Stomach (tissue), 8 donors: ENCODE measurements at regions not wholly inside any gene's neighbourhood (a gene's known extent, or its start where the extent isn't known, plus 50 kb on each side); places are given as distances from the start of the nearest gene placed in this dataset.

Experiments
- DNase-seq, 2 donors: peaks; one replicate each; pipeline versions ENCODE4 v3.0.0 to v3.0.0-alpha.2; 2013 to 2019
- H3K27ac ChIP-seq, 5 donors: fragments of 200-600 bp in 4 of 5; sonication (generic) in 4 of 5; one replicate each; pipeline ENCODE4 v1.5.1; 2013 to 2019; ENCODE audit warnings: mild to moderate bottlenecking in 1 of 5, moderate library complexity in 1 of 5
- H3K27me3 ChIP-seq, 3 donors: fragments of 200-600 bp; sonication (generic); one replicate each; pipeline ENCODE4 v1.5.1; 2017 to 2019; ENCODE audit warnings: mixed run types in 1 of 3
- H3K36me3 ChIP-seq, 4 donors: fragments of 200-600 bp; sonication (generic); 1 replicate in 3 of 4; 2 replicates in 1 of 4; pipeline ENCODE4 v1.5.1; 2016 to 2019
- H3K4me1 ChIP-seq, 4 donors: fragments of 200-600 bp; sonication (generic); one replicate each; pipeline ENCODE4 v1.5.1; 2016 to 2019
- H3K4me3 ChIP-seq, 4 donors: fragments of 200-600 bp; sonication (generic) in 3 of 4; one replicate each; pipeline ENCODE4 v1.5.1; 2016 to 2019; ENCODE audit warnings: mild to moderate bottlenecking in 1 of 4
- H3K9me3 ChIP-seq, 4 donors: fragments of 200-600 bp; sonication (generic); one replicate each; pipeline ENCODE4 v1.5.1; 2016 to 2019
- CTCF ChIP-seq, 7 experiments: fragments of 450-650 bp in 4 of 7; fragments of 200-600 bp in 3 of 7; sonication (generic) in 3 of 7; IDR thresholded peaks; one replicate each; pipeline ENCODE4 v1.5.1; 2016 to 2019; ENCODE audit warnings: antibody characterized with exemption in 7 of 7, control low read depth in 2 of 7, mild to moderate bottlenecking in 1 of 7
- EP300 ChIP-seq: sonication (generic); formaldehyde crosslinking; IDR thresholded peaks from one replicate; pipeline ENCODE4 v1.6.1; 2017; ENCODE audit warnings: antibody characterized with exemption
- POLR2A ChIP-seq, 4 donors: fragments of 450-650 bp; IDR thresholded peaks; one replicate each; pipeline ENCODE4 v1.6.1; 2016; ENCODE audit warnings: antibody characterized with exemption in 4 of 4, control low read depth in 2 of 4, mild to moderate bottlenecking in 1 of 4, moderate library complexity in 1 of 4
- POLR2AphosphoS5 ChIP-seq, 3 donors: sonication (generic); formaldehyde crosslinking; IDR thresholded peaks; one replicate each; pipeline ENCODE4 v1.6.1; 2016; ENCODE audit warnings: antibody characterized with exemption in 3 of 3
- WGBS, 5 donors: extraction: QIAGEN DNeasy Blood & Tissue Kit in 3 of 5; methylation state at CpG; one replicate each; pipeline versions ENCODE4 v1.1.5 to v1.1.7; 2013 to 2018; 5-methylcytosine and 5-hydroxymethylcytosine counted together
- intact Hi-C: fragments of 100-400 bp; cut with DNase I; formaldehyde crosslinking; loops from one replicate; pipeline ENCODE4 v1.15.1; 2023; ENCODE audit warnings: low total_unique reads
- donor health status: healthy with polysubstance abuse.
- donor health status: Bipolar disorder and iron deficiency.
- donor health status: healthy.

GRCh38 chr14:61226015-61226654, 55.0 kb downstream of the TMEM30B start:
- H3K4me1 ChIP-seq: peaks cover 0 to 14% (median 3%) of the 10 kb centered on the region in 4 donors
- no peak overlapping the region for H3K27ac ChIP-seq
- TF ChIP-seq CTCF (IDR thresholded peaks at IDR 0.05) (no peak), POLR2AphosphoS5 (IDR thresholded peaks at IDR 0.05) (no peak), POLR2A (IDR thresholded peaks at IDR 0.05) (no peak), EP300 (no peak)
- 40 to 82% (median 65%) methylated on average over 5 of the region's 5 CpGs for WGBS, 5 donors
- H3K36me3 ChIP-seq: no peaks in the 10 kb centered on the region
- intact Hi-C loops: no loop called here
- DNase-seq: no peak
- no peak overlapping the region for H3K4me3 ChIP-seq
- H3K9me3 ChIP-seq: no peaks in the 10 kb centered on the region
- no peaks in the 10 kb centered on the region for H3K27me3 ChIP-seq

- no peak for DNase-seq
- Histone ChIP-seq H3K4me1 (peaks cover 0 to 14% (median 3%) of the 10 kb centered on the region in 4 donors), H3K27me3 (no peaks in the 10 kb centered on the region), H3K4me3 (no peak overlapping the region), H3K36me3 (no peaks in the 10 kb centered on the region), H3K9me3 (no peaks in the 10 kb centered on the region), H3K27ac (no peak overlapping the region)
- WGBS, 5 donors: 87 to 92% (median 91%) methylated on average over 6 of the region's 6 CpGs
- intact Hi-C loops: no loop called here
- no peak for TF ChIP-seq EP300
- TF ChIP-seq POLR2A (IDR thresholded peaks at IDR 0.05): no peak
- no peak for TF ChIP-seq POLR2AphosphoS5 (IDR thresholded peaks at IDR 0.05)
- no peak for TF ChIP-seq CTCF (IDR thresholded peaks at IDR 0.05)
These were observed 55.8 kb downstream of the TMEM30B start for GRCh38 chr14:61225344-61225743.

GRCh38 chr14:61223552-61223951, 57.6 kb downstream of the TMEM30B start:
- DNase-seq: no peak
- H3K4me1 ChIP-seq: peaks cover 0 to 9% (median 3%) of the 10 kb centered on the region in 4 donors
- TF ChIP-seq CTCF (IDR thresholded peaks at IDR 0.05) (no peak), POLR2A (IDR thresholded peaks at IDR 0.05) (no peak), EP300 (no peak), POLR2AphosphoS5 (IDR thresholded peaks at IDR 0.05) (no peak)
- intact Hi-C loops: no loop called here
- H3K9me3 ChIP-seq: no peaks in the 10 kb centered on the region
- H3K27ac ChIP-seq: no peak overlapping the region
- no peaks in the 10 kb centered on the region for H3K36me3 ChIP-seq
- no peaks in the 10 kb centered on the region for H3K27me3 ChIP-seq
- H3K4me3 ChIP-seq: no peak overlapping the region

GRCh38 chr14:61222388-61222787, 58.8 kb downstream of the TMEM30B start:
- no peak overlapping the region for H3K27ac ChIP-seq
- H3K9me3 ChIP-seq: no peaks in the 10 kb centered on the region
- no peaks in the 10 kb centered on the region for H3K27me3 ChIP-seq
- no peaks in the 10 kb centered on the region for H3K36me3 ChIP-seq
- no peak overlapping the region for H3K4me3 ChIP-seq
- H3K4me1 ChIP-seq: peaks cover 0 to 9% (median 3%) of the 10 kb centered on the region in 4 donors
- WGBS, 5 donors: 32 to 53% (median 46%) methylated on average over 3 of the region's 3 CpGs
- intact Hi-C loops: no loop called here
- TF ChIP-seq EP300 (no peak), CTCF (IDR thresholded peaks at IDR 0.05) (no peak), POLR2A (IDR thresholded peaks at IDR 0.05) (no peak), POLR2AphosphoS5 (IDR thresholded peaks at IDR 0.05) (no peak)
- DNase-seq: no peak
